Activated CD8-positive, alpha-beta T cell treated with anti-CD3 and anti-CD28 coated beads for 36 hours (primary cell): ENCODE measurements at regions not wholly inside any gene's neighbourhood (a gene's known extent, or its start where the extent isn't known, plus 50 kb on each side); places are given as distances from the start of the nearest gene placed in this dataset.

ENCODE experiments used
- ATAC-seq: fragments of 200-7000 bp; cut with Tn5 transposase; one replicate; pipeline ENCODE4 v1.10.0; 2021; ENCODE audit warnings: mild to moderate bottlenecking, moderate library complexity
- CTCF ChIA-PET: fragments of 350-600 bp; sonication (Branson Sonifier 250); formaldehyde crosslinking; loops from one replicate; lab custom pipeline; 2021; ENCODE audit warnings: antibody characterized with exemption; lab: Charles Lee
- POLR2A ChIA-PET: fragments of 350-600 bp; sonication (Branson Sonifier 250); formaldehyde crosslinking; loops from one replicate; lab custom pipeline; 2021; ENCODE audit warnings: antibody characterized with exemption; lab: Charles Lee
- DNase-seq: peaks from one replicate; pipeline ENCODE4 v3.0.0-alpha.2; 2020
- H3K27ac Mint-ChIP-seq: one replicate; pipeline ENCODE4 v1.8.0; 2021; ENCODE audit warnings: mild to moderate bottlenecking, mixed read lengths
- H3K27me3 Mint-ChIP-seq: one replicate; pipeline ENCODE4 v1.8.0; 2021; ENCODE audit warnings: mixed read lengths
- H3K36me3 Mint-ChIP-seq: one replicate; pipeline ENCODE4 v1.8.0; 2021; ENCODE audit warnings: low read depth, mixed read lengths
- H3K4me1 Mint-ChIP-seq: one replicate; pipeline ENCODE4 v1.8.0; 2021; ENCODE audit warnings: low read depth, mixed read lengths
- H3K4me3 Mint-ChIP-seq: one replicate; pipeline ENCODE4 v1.8.0; 2021; ENCODE audit warnings: mild to moderate bottlenecking, moderate library complexity, mixed read lengths
- H3K9me3 Mint-ChIP-seq: one replicate; pipeline ENCODE4 v1.8.0; 2021; ENCODE audit warnings: mixed read lengths
- intact Hi-C: fragments of 100-400 bp; cut with micrococcal nuclease; formaldehyde crosslinking; loops from one replicate; pipeline ENCODE4 v1.10.0; 2022
- TF ChIP-seq, protein P1 (sequence below): fragments of 200-600 bp; IDR thresholded peaks from one replicate; pipeline ENCODE4 v1.8.0; 2022; ENCODE audit warnings: antibody characterized with exemption, mild to moderate bottlenecking

GRCh38 chr5:72691751-72692150 lies 124.7 kb upstream of the TNPO1 start:
- TF ChIP-seq, protein P1, sequence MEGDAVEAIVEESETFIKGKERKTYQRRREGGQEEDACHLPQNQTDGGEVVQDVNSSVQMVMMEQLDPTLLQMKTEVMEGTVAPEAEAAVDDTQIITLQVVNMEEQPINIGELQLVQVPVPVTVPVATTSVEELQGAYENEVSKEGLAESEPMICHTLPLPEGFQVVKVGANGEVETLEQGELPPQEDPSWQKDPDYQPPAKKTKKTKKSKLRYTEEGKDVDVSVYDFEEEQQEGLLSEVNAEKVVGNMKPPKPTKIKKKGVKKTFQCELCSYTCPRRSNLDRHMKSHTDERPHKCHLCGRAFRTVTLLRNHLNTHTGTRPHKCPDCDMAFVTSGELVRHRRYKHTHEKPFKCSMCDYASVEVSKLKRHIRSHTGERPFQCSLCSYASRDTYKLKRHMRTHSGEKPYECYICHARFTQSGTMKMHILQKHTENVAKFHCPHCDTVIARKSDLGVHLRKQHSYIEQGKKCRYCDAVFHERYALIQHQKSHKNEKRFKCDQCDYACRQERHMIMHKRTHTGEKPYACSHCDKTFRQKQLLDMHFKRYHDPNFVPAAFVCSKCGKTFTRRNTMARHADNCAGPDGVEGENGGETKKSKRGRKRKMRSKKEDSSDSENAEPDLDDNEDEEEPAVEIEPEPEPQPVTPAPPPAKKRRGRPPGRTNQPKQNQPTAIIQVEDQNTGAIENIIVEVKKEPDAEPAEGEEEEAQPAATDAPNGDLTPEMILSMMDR: no peak
- ChIA-PET POLR2A (no interaction called here), CTCF (interaction anchor here (1.8 kb wide), 1 partner anchor 81 kb away, joined by 5 read pairs; no protein-coding TSS in a partner anchor)
- Mint-ChIP-seq H3K9me3 (no peaks in the 10 kb centered on the region), H3K36me3 (no peaks in the 10 kb centered on the region), H3K4me3 (no peak overlapping the region), H3K27me3 (peaks cover 10% of the 10 kb centered on the region), H3K27ac (no peak overlapping the region), H3K4me1 (no peaks in the 10 kb centered on the region)
- ATAC-seq (no peak), DNase-seq (no peak)
- intact Hi-C loops: no loop called here

DNA sequence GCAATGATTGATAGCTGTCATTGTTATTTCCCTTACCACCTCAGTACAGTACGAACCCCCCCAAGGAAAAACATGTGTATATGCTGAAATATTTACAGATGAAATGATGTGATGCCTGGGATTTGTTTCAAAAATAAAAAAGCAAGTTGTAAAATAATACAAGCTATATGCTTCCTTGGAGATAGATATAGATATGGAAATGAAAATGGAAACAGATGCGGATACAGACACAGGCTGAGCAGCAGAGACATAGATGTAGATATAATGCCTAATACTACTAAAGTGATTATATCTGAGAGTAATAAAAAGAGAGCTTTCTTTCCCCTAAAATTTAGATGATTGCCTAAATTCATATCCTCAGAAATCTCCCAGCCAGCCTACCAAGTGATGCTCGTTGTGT lies 127.5 kb upstream of the TNPO1 start:
- intact Hi-C loops: no loop called here
- no peaks in the 10 kb centered on the region for H3K4me1 Mint-ChIP-seq
- ATAC-seq: no peak
- no peak overlapping the region for H3K4me3 Mint-ChIP-seq
- ChIA-PET POLR2A (no interaction called here), CTCF (no interaction called here)
- TF ChIP-seq, protein P1: no peak
- no peak for DNase-seq
- no peaks in the 10 kb centered on the region for H3K9me3 Mint-ChIP-seq
- no peak overlapping the region for H3K27ac Mint-ChIP-seq
- peaks cover 10% of the 10 kb centered on the region for H3K27me3 Mint-ChIP-seq
- no peaks in the 10 kb centered on the region for H3K36me3 Mint-ChIP-seq

- H3K27me3 Mint-ChIP-seq: peaks cover 4% of the 10 kb centered on the region
- no peaks in the 10 kb centered on the region for H3K9me3 Mint-ChIP-seq
- POLR2A ChIA-PET: interaction anchor here (0.8 kb wide), 1 partner anchor 270 kb away, joined by 3 read pairs; no protein-coding TSS in a partner anchor
- DNase-seq (no peak), ATAC-seq (no peak)
- no peak overlapping the region for H3K4me3 Mint-ChIP-seq
- TF ChIP-seq, protein P1: no peak
- intact Hi-C loops: no loop called here
- CTCF ChIA-PET: interaction anchor here (1.7 kb wide), 1 partner anchor 76 kb away, joined by 4 read pairs; no protein-coding TSS in a partner anchor
- no peaks in the 10 kb centered on the region for H3K36me3 Mint-ChIP-seq
- H3K4me1 Mint-ChIP-seq: no peaks in the 10 kb centered on the region
- H3K27ac Mint-ChIP-seq: no peak overlapping the region
Observed at GRCh38 chr5:72687288-72687687, 129.2 kb upstream of the TNPO1 start.

DNA sequence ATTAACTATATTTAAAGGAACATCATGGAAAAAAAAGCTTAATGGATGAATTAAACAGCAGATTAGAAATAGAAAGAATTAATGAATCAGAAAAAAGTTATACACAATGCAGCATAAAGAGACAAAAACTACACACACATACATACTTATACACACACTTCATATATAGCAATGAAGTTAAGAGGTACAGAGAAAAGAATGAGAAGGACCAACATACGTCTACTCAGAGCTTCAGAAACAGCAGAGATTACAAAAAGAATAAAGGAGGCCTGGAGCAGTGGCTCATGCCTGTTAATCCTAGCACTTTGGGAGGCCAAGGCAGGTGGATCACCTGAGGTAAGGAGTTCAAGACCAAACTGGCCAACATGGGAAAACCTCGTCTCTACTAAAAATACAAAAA lies 133.9 kb upstream of the TNPO1 start:
- no peak for ATAC-seq
- POLR2A ChIA-PET: no interaction called here
- H3K27ac Mint-ChIP-seq: no peak overlapping the region

DNA sequence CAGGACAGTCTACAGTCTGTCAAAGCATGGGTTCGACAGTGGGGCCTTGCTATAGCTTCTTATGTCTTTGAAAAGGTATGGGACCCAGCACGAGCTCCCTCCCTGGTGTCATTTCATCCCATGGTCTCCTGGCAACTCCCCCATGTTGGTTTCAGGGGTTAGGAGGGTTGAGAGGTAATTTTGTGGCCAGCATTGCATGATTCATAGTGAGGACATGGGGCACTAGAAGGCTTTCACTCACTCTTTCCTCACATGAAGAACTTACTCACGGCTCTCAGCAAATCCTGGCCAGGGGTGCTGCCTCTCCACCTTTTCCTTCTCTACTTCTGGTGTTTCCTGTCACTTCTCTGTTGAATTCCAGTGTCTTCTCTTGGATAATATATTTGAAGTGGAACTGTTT lies 134.7 kb upstream of the TNPO1 start:
- no peaks in the 10 kb centered on the region for H3K9me3 Mint-ChIP-seq

More for the DNA sequence above, 133.9 kb upstream of the TNPO1 start:
- DNase-seq: no peak
- Mint-ChIP-seq H3K9me3 (no peaks in the 10 kb centered on the region), H3K4me1 (no peaks in the 10 kb centered on the region), H3K4me3 (no peak overlapping the region), H3K27me3 (peaks cover 8% of the 10 kb centered on the region), H3K36me3 (no peaks in the 10 kb centered on the region)
- CTCF ChIA-PET: no interaction called here
- intact Hi-C loops: no loop called here
- TF ChIP-seq, protein P1: no peak

More for the DNA sequence above, 134.7 kb upstream of the TNPO1 start:
- ChIA-PET CTCF (no interaction called here), POLR2A (no interaction called here)
- no peak overlapping the region for H3K27ac Mint-ChIP-seq
- H3K4me3 Mint-ChIP-seq: no peak overlapping the region
- intact Hi-C loops: no loop called here
- H3K4me1 Mint-ChIP-seq: no peaks in the 10 kb centered on the region
- no peaks in the 10 kb centered on the region for H3K36me3 Mint-ChIP-seq
- ATAC-seq: no peak
- H3K27me3 Mint-ChIP-seq: peaks cover 8% of the 10 kb centered on the region
- DNase-seq: no peak
- TF ChIP-seq, protein P1: no peak
